ENCODE measurements at regions not wholly inside any gene's neighbourhood (a gene's known extent, or its start where the extent isn't known, plus 50 kb on each side); places are given as distances from the start of the nearest gene placed in this dataset.

GRCh38 chr15:66894986-66895780 is 170.2 kb upstream of the SMAD3 start:
- Histone ChIP-seq H3K9me3 (no peaks in the 10 kb centered on the region), H3K4me3 (no peak overlapping the region), H3K27ac (no peak overlapping the region), H3K27me3 (no peaks in the 10 kb centered on the region), H3K4me1 (no peaks in the 10 kb centered on the region), H3K36me3 (no peaks in the 10 kb centered on the region)
- intact Hi-C loops (cut with DNase I): no loop called here
- TF ChIP-seq, protein P1, sequence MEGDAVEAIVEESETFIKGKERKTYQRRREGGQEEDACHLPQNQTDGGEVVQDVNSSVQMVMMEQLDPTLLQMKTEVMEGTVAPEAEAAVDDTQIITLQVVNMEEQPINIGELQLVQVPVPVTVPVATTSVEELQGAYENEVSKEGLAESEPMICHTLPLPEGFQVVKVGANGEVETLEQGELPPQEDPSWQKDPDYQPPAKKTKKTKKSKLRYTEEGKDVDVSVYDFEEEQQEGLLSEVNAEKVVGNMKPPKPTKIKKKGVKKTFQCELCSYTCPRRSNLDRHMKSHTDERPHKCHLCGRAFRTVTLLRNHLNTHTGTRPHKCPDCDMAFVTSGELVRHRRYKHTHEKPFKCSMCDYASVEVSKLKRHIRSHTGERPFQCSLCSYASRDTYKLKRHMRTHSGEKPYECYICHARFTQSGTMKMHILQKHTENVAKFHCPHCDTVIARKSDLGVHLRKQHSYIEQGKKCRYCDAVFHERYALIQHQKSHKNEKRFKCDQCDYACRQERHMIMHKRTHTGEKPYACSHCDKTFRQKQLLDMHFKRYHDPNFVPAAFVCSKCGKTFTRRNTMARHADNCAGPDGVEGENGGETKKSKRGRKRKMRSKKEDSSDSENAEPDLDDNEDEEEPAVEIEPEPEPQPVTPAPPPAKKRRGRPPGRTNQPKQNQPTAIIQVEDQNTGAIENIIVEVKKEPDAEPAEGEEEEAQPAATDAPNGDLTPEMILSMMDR (IDR thresholded peaks at IDR 0.05): no peak
- ATAC-seq (no peak), DNase-seq (no peak)

DNA sequence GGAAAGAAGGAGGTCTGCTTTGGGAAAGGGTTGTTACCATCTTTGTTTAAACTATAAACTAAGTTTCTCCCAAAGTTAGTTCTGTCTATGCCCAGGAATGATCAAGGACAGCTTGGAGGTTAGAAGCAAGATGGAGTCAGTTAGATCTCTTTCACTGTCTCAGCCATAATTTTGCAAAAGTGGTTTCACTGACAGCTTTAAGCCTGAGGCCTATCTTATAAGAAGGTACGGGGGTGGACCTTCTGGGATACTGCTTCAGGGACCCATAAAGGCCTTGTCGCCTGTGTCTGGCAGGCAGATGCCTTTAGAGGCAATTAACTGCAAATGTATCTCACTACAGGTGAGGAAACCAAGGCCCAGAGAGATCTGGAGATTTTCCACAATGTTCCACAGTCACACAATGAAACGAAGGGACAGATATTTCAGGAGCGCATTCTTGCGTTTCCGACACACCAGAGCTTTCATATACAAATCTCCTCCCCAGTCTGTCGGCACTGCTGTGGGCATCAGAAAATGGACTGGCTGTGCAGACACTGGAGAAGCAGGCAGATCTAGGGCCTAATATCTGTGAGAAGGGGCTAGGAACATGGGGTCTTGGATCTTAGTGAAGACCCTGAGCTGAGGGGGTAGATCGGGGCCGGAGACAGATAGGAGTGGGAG is 169.5 kb upstream of the SMAD3 start:
- intact Hi-C loops (cut with DNase I): no loop called here
- ATAC-seq (no peak), DNase-seq (no peak)
- Histone ChIP-seq H3K9me3 (no peaks in the 10 kb centered on the region), H3K4me3 (no peak overlapping the region), H3K36me3 (no peaks in the 10 kb centered on the region), H3K27me3 (no peaks in the 10 kb centered on the region), H3K27ac (no peak overlapping the region), H3K4me1 (no peaks in the 10 kb centered on the region)
- TF ChIP-seq, protein P1 (IDR thresholded peaks at IDR 0.05): no peak

GRCh38 chr15:66896611-66897010 is 168.8 kb upstream of the SMAD3 start:
- no peaks in the 10 kb centered on the region for H3K36me3 ChIP-seq
- no peak overlapping the region for H3K27ac ChIP-seq
- H3K4me3 ChIP-seq: no peak overlapping the region
- intact Hi-C loops (cut with DNase I): no loop called here
- no peaks in the 10 kb centered on the region for H3K9me3 ChIP-seq
- TF ChIP-seq, protein P1 (IDR thresholded peaks at IDR 0.05): no peak
- no peak for DNase-seq
- no peaks in the 10 kb centered on the region for H3K27me3 ChIP-seq
- no peak for ATAC-seq
- no peaks in the 10 kb centered on the region for H3K4me1 ChIP-seq

- no peaks in the 10 kb centered on the region for H3K9me3 ChIP-seq
- H3K27me3 ChIP-seq: no peaks in the 10 kb centered on the region
- ATAC-seq (no peak), DNase-seq (no peak)
- TF ChIP-seq, protein P1 (IDR thresholded peaks at IDR 0.05): no peak
- H3K4me3 ChIP-seq: no peak overlapping the region
- H3K4me1 ChIP-seq: no peaks in the 10 kb centered on the region
- intact Hi-C loops (cut with DNase I): no loop called here
- H3K36me3 ChIP-seq: no peaks in the 10 kb centered on the region
- H3K27ac ChIP-seq: no peak overlapping the region
These were observed 168.0 kb upstream of the SMAD3 start for GRCh38 chr15:66897416-66897815.

DNA sequence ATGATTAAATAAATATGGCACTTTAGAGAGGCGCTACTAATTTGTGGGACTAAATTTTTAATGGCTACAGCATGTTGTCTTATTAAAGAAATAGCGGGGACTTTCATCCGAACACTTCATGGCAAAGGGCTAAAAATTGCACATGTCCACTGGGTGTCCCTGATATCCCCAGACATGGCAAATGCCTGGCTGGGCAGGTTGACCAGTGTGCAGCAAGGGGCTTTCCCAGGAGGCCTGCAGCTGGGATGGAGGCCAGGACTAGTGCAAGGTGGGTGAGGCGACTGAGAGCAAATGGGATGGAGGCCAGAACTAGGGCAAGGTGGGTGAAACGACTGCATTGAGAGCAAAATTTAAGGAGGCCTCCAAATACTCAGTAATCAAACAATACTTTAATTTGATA is 167.4 kb upstream of the SMAD3 start:
- intact Hi-C loops (cut with DNase I): no loop called here
- no peak for DNase-seq
- Histone ChIP-seq H3K27ac (no peak overlapping the region), H3K36me3 (no peaks in the 10 kb centered on the region), H3K4me3 (no peak overlapping the region), H3K27me3 (no peaks in the 10 kb centered on the region), H3K9me3 (no peaks in the 10 kb centered on the region), H3K4me1 (no peaks in the 10 kb centered on the region)
- TF ChIP-seq, protein P1 (IDR thresholded peaks at IDR 0.05): no peak
- ATAC-seq: no peak
